ENCODE measurements at regions not wholly inside any gene's neighbourhood (a gene's known extent, or its start where the extent isn't known, plus 50 kb on each side); places are given as distances from the start of the nearest gene placed in this dataset.

GRCh38 chr2:4020153-4020552 is 316.8 kb downstream of the DCDC2C start:
- 89% methylated on average over 1 of the region's 5 CpGs for WGBS (ENCODE audit: insufficient coverage)
- no peaks in the 10 kb centered on the region for H3K27me3 ChIP-seq (ENCODE audit: control insufficient read depth, insufficient read depth, low read length)
- no peaks in the 10 kb centered on the region for H3K4me1 ChIP-seq (ENCODE audit: control insufficient read depth, insufficient read depth, low read length)
- H3K4me3 ChIP-seq (ENCODE audit: low read depth, low read length) = no peak overlapping the region
- H3K27ac ChIP-seq (ENCODE audit: low read depth, low read length) = no peak overlapping the region
- H3K9me3 ChIP-seq (ENCODE audit: control insufficient read depth, insufficient read depth, low read length) = no peaks in the 10 kb centered on the region
- DNase-seq (ENCODE audit: low read depth in 4 of 6, low spot score in 6 of 6) = no peak
- H3K36me3 ChIP-seq (ENCODE audit: control insufficient read depth, insufficient read depth, low read length) = no peaks in the 10 kb centered on the region

GRCh38 chr2:4020649-4021048 is 317.3 kb downstream of the DCDC2C start:
- H3K4me1 ChIP-seq (ENCODE audit: control insufficient read depth, insufficient read depth, low read length) = no peaks in the 10 kb centered on the region
- 92% methylated on average over 8 of the region's 10 CpGs for WGBS (ENCODE audit: insufficient coverage)
- H3K27ac ChIP-seq (ENCODE audit: low read depth, low read length) = no peak overlapping the region
- H3K27me3 ChIP-seq (ENCODE audit: control insufficient read depth, insufficient read depth, low read length) = no peaks in the 10 kb centered on the region
- no peaks in the 10 kb centered on the region for H3K9me3 ChIP-seq (ENCODE audit: control insufficient read depth, insufficient read depth, low read length)
- H3K36me3 ChIP-seq (ENCODE audit: control insufficient read depth, insufficient read depth, low read length) = no peaks in the 10 kb centered on the region
- DNase-seq (ENCODE audit: low read depth in 4 of 6, low spot score in 6 of 6) = no peak
- no peak overlapping the region for H3K4me3 ChIP-seq (ENCODE audit: low read depth, low read length)

- Histone ChIP-seq H3K27me3 (ENCODE audit: control insufficient read depth, insufficient read depth, low read length) (no peaks in the 10 kb centered on the region), H3K4me3 (ENCODE audit: low read depth, low read length) (no peak overlapping the region), H3K27ac (ENCODE audit: low read depth, low read length) (no peak overlapping the region), H3K9me3 (ENCODE audit: control insufficient read depth, insufficient read depth, low read length) (no peaks in the 10 kb centered on the region), H3K4me1 (ENCODE audit: control insufficient read depth, insufficient read depth, low read length) (no peaks in the 10 kb centered on the region), H3K36me3 (ENCODE audit: control insufficient read depth, insufficient read depth, low read length) (no peaks in the 10 kb centered on the region)
- 86% methylated on average over 4 of the region's 5 CpGs for WGBS (ENCODE audit: insufficient coverage)
- no peak for DNase-seq (ENCODE audit: low read depth in 4 of 6, low spot score in 6 of 6)
These were observed 321.2 kb downstream of the DCDC2C start for GRCh38 chr2:4024605-4025004.

- Histone ChIP-seq H3K27me3 (ENCODE audit: control insufficient read depth, insufficient read depth, low read length) (no peaks in the 10 kb centered on the region), H3K4me3 (ENCODE audit: low read depth, low read length) (no peak overlapping the region), H3K27ac (ENCODE audit: low read depth, low read length) (no peak overlapping the region), H3K4me1 (ENCODE audit: control insufficient read depth, insufficient read depth, low read length) (no peaks in the 10 kb centered on the region), H3K36me3 (ENCODE audit: control insufficient read depth, insufficient read depth, low read length) (no peaks in the 10 kb centered on the region), H3K9me3 (ENCODE audit: control insufficient read depth, insufficient read depth, low read length) (no peaks in the 10 kb centered on the region)
- DNase-seq (ENCODE audit: low read depth in 4 of 6, low spot score in 6 of 6) = no peak
- WGBS (ENCODE audit: insufficient coverage) = no CpG with 5 or more reads among the region's 2 CpGs
These were observed 325.7 kb downstream of the DCDC2C start for GRCh38 chr2:4029081-4029480.

- Histone ChIP-seq H3K27me3 (ENCODE audit: control insufficient read depth, insufficient read depth, low read length) (no peaks in the 10 kb centered on the region), H3K4me1 (ENCODE audit: control insufficient read depth, insufficient read depth, low read length) (no peaks in the 10 kb centered on the region), H3K9me3 (ENCODE audit: control insufficient read depth, insufficient read depth, low read length) (no peaks in the 10 kb centered on the region), H3K4me3 (ENCODE audit: low read depth, low read length) (no peak overlapping the region), H3K36me3 (ENCODE audit: control insufficient read depth, insufficient read depth, low read length) (no peaks in the 10 kb centered on the region), H3K27ac (ENCODE audit: low read depth, low read length) (no peak overlapping the region)
- DNase-seq (ENCODE audit: low read depth in 4 of 6, low spot score in 6 of 6) = peak in 1 of 6 donors; percentile 84
- WGBS (ENCODE audit: insufficient coverage) = 51% methylated on average over 7 of the region's 7 CpGs
These were observed 336.5 kb downstream of the DCDC2C start for GRCh38 chr2:4039896-4040295.

GRCh38 chr2:4047961-4048891 is 344.9 kb downstream of the DCDC2C start:
- Histone ChIP-seq H3K9me3 (ENCODE audit: control insufficient read depth, insufficient read depth, low read length) (no peaks in the 10 kb centered on the region), H3K27me3 (ENCODE audit: control insufficient read depth, insufficient read depth, low read length) (no peaks in the 10 kb centered on the region), H3K4me3 (ENCODE audit: low read depth, low read length) (no peak overlapping the region), H3K27ac (ENCODE audit: low read depth, low read length) (no peak overlapping the region), H3K36me3 (ENCODE audit: control insufficient read depth, insufficient read depth, low read length) (no peaks in the 10 kb centered on the region), H3K4me1 (ENCODE audit: control insufficient read depth, insufficient read depth, low read length) (no peaks in the 10 kb centered on the region)
- no peak for DNase-seq (ENCODE audit: low read depth in 4 of 6, low spot score in 6 of 6)
- WGBS (ENCODE audit: insufficient coverage) = 42% methylated on average over 2 of the region's 9 CpGs

GRCh38 chr2:4049463-4049862 is 346.1 kb downstream of the DCDC2C start:
- no peak overlapping the region for H3K27ac ChIP-seq (ENCODE audit: low read depth, low read length)
- H3K27me3 ChIP-seq (ENCODE audit: control insufficient read depth, insufficient read depth, low read length) = no peaks in the 10 kb centered on the region
- no peak for DNase-seq (ENCODE audit: low read depth in 4 of 6, low spot score in 6 of 6)
- H3K4me3 ChIP-seq (ENCODE audit: low read depth, low read length) = no peak overlapping the region
- no peaks in the 10 kb centered on the region for H3K9me3 ChIP-seq (ENCODE audit: control insufficient read depth, insufficient read depth, low read length)
- H3K4me1 ChIP-seq (ENCODE audit: control insufficient read depth, insufficient read depth, low read length) = no peaks in the 10 kb centered on the region
- no peaks in the 10 kb centered on the region for H3K36me3 ChIP-seq (ENCODE audit: control insufficient read depth, insufficient read depth, low read length)
- 92% methylated on average over 3 of the region's 3 CpGs for WGBS (ENCODE audit: insufficient coverage)

- H3K27me3 ChIP-seq (ENCODE audit: control insufficient read depth, insufficient read depth, low read length) = no peaks in the 10 kb centered on the region
- DNase-seq (ENCODE audit: low read depth in 4 of 6, low spot score in 6 of 6) = peak in 1 of 6 donors; percentile 10
- H3K4me1 ChIP-seq (ENCODE audit: control insufficient read depth, insufficient read depth, low read length) = no peaks in the 10 kb centered on the region
- H3K36me3 ChIP-seq (ENCODE audit: control insufficient read depth, insufficient read depth, low read length) = no peaks in the 10 kb centered on the region
- no peak overlapping the region for H3K4me3 ChIP-seq (ENCODE audit: low read depth, low read length)
- H3K27ac ChIP-seq (ENCODE audit: low read depth, low read length) = no peak overlapping the region
- WGBS (ENCODE audit: insufficient coverage) = 76% methylated on average over 4 of the region's 7 CpGs
- H3K9me3 ChIP-seq (ENCODE audit: control insufficient read depth, insufficient read depth, low read length) = no peaks in the 10 kb centered on the region
These were observed 350.6 kb downstream of the DCDC2C start for GRCh38 chr2:4053769-4054493.

GRCh38 chr2:4066217-4066616 is 362.8 kb downstream of the DCDC2C start:
- Histone ChIP-seq H3K9me3 (ENCODE audit: control insufficient read depth, insufficient read depth, low read length) (no peaks in the 10 kb centered on the region), H3K27ac (ENCODE audit: low read depth, low read length) (no peak overlapping the region), H3K4me1 (ENCODE audit: control insufficient read depth, insufficient read depth, low read length) (no peaks in the 10 kb centered on the region), H3K27me3 (ENCODE audit: control insufficient read depth, insufficient read depth, low read length) (no peaks in the 10 kb centered on the region), H3K4me3 (ENCODE audit: low read depth, low read length) (no peak overlapping the region), H3K36me3 (ENCODE audit: control insufficient read depth, insufficient read depth, low read length) (no peaks in the 10 kb centered on the region)
- no peak for DNase-seq (ENCODE audit: low read depth in 4 of 6, low spot score in 6 of 6)
- no CpG with 5 or more reads among the region's 4 CpGs for WGBS (ENCODE audit: insufficient coverage)
